Body of pancreas (tissue), 4 donors: ENCODE measurements at regions not wholly inside any gene's neighbourhood (a gene's known extent, or its start where the extent isn't known, plus 50 kb on each side); places are given as distances from the start of the nearest gene placed in this dataset.

Source experiments
- POLR2A ChIP-seq, 3 donors: fragments of 450-650 bp; IDR thresholded peaks; one replicate each; pipeline ENCODE4 v1.6.1; 2016; ENCODE audit warnings: antibody characterized with exemption in 3 of 3, mild to moderate bottlenecking in 2 of 3
- TF ChIP-seq, protein P1 (sequence below), 7 experiments: fragments of 450-650 bp in 4 of 7; fragments of 200-600 bp in 3 of 7; sonication (generic) in 3 of 7; IDR thresholded peaks; one replicate each; pipeline ENCODE4 v1.5.1; 2016 to 2019; ENCODE audit warnings: antibody characterized with exemption in 7 of 7

GRCh38 chr21:38140207-38140903 is 116.4 kb upstream of the KCNJ15 start:
- no peak for TF ChIP-seq POLR2A (IDR thresholded peaks at IDR 0.05)
- TF ChIP-seq, protein P1, sequence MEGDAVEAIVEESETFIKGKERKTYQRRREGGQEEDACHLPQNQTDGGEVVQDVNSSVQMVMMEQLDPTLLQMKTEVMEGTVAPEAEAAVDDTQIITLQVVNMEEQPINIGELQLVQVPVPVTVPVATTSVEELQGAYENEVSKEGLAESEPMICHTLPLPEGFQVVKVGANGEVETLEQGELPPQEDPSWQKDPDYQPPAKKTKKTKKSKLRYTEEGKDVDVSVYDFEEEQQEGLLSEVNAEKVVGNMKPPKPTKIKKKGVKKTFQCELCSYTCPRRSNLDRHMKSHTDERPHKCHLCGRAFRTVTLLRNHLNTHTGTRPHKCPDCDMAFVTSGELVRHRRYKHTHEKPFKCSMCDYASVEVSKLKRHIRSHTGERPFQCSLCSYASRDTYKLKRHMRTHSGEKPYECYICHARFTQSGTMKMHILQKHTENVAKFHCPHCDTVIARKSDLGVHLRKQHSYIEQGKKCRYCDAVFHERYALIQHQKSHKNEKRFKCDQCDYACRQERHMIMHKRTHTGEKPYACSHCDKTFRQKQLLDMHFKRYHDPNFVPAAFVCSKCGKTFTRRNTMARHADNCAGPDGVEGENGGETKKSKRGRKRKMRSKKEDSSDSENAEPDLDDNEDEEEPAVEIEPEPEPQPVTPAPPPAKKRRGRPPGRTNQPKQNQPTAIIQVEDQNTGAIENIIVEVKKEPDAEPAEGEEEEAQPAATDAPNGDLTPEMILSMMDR (IDR thresholded peaks at IDR 0.05), result no peak
